IMR-90 (cell line): ENCODE measurements at regions not wholly inside any gene's neighbourhood (a gene's known extent, or its start where the extent isn't known, plus 50 kb on each side); places are given as distances from the start of the nearest gene placed in this dataset.

Experiments used
- ATAC-seq: fragments of 200-7000 bp; cut with Tn5 transposase; 2 replicates; pipeline ENCODE4 v1.9.1; 2020; ENCODE audit warnings: low read depth, mild to moderate bottlenecking, moderate library complexity
- BruUV-seq: library from RNA; stranded (reverse); fragments of 400-500 nt; replicated peaks from 2 replicates; lab custom pipeline; 2021; lab: Mats Ljungman, UMichigan
- CTCF ChIA-PET: fragments of 300-600 bp; formaldehyde crosslinking; extraction: SDS; loops from one replicate; lab custom pipeline; 2021; ENCODE audit warnings: antibody characterized with exemption; lab: Yijun Ruan, JAX
- POLR2A ChIA-PET: fragments of 300-600 bp; sonication (Branson Sonifier 250); formaldehyde crosslinking; loops from one replicate; lab custom pipeline; 2022; ENCODE audit warnings: antibody characterized with exemption; ENCODE audit not compliant: unreplicated experiment; lab: Charles Lee
- DNase-seq: peaks from one replicate; pipeline ENCODE4 v3.0.0; 2013
- H2AFZ ChIP-seq: replicated peaks from 2 replicates; pipeline ENCODE3; 2013; ENCODE audit warnings: low read length, mild to moderate bottlenecking; ENCODE audit not compliant: poor library complexity
- H2AK5ac ChIP-seq: 2 replicates; pipeline ENCODE4 v1.6.1; 2013; ENCODE audit warnings: low read depth, low read length, inconsistent platforms
- H2AK9ac ChIP-seq: replicated peaks from 2 replicates; pipeline ENCODE3; 2013; ENCODE audit warnings: mild to moderate bottlenecking, low read depth, low read length, moderate library complexity; ENCODE audit not compliant: poor library complexity
- H2BK120ac ChIP-seq: 2 replicates; pipeline ENCODE4 v1.6.1; 2013; ENCODE audit warnings: low read depth, low read length, inconsistent platforms
- H2BK15ac ChIP-seq: 3 replicates; pipeline ENCODE4 v1.6.1; 2013; ENCODE audit warnings: low read depth, low read length, inconsistent platforms
- H2BK20ac ChIP-seq: 2 replicates; pipeline ENCODE4 v1.6.1; 2013; ENCODE audit warnings: low read depth, mild to moderate bottlenecking, inconsistent platforms, low read length, moderate library complexity
- H2BK5ac ChIP-seq: 2 replicates; pipeline ENCODE4 v1.6.1; 2013; ENCODE audit warnings: mild to moderate bottlenecking, low read depth, low read length, inconsistent platforms; ENCODE audit not compliant: poor library complexity, severe bottlenecking
- H3K14ac ChIP-seq: replicated peaks from 2 replicates; pipeline ENCODE4 v1.6.1; 2013; ENCODE audit warnings: low read depth, low read length, inconsistent platforms
- H3K18ac ChIP-seq: 2 replicates; pipeline ENCODE4 v1.6.1; 2013; ENCODE audit warnings: low read depth, low read length, control low read depth
- H3K23ac ChIP-seq: 2 replicates; pipeline ENCODE4 v1.6.1; 2013; ENCODE audit warnings: low read depth, low read length, inconsistent platforms
- H3K27ac ChIP-seq: 2 replicates; pipeline ENCODE4 v1.5.1; 2013; ENCODE audit warnings: mild to moderate bottlenecking, control low read depth, low read length; ENCODE audit not compliant: insufficient read depth
- H3K27me3 ChIP-seq: 2 replicates; pipeline ENCODE4 v1.6.1; 2013; ENCODE audit warnings: low read length; ENCODE audit not compliant: control insufficient read depth, insufficient read depth
- H3K36me3 ChIP-seq: 2 replicates; pipeline ENCODE4 v1.6.1; 2013; ENCODE audit warnings: low read length, mixed read lengths; ENCODE audit not compliant: control insufficient read depth, insufficient read depth
- H3K4ac ChIP-seq: 2 replicates; pipeline ENCODE4 v1.6.1; 2013; ENCODE audit warnings: low read depth, low read length, inconsistent platforms
- H3K4me1 ChIP-seq: 2 replicates; pipeline ENCODE4 v1.6.1; 2013; ENCODE audit warnings: low read length, mixed read lengths; ENCODE audit not compliant: control insufficient read depth, insufficient read depth
- H3K4me2 ChIP-seq: 2 replicates; pipeline ENCODE4 v1.6.1; 2013; ENCODE audit warnings: low read depth, mild to moderate bottlenecking, control low read depth, low read length, moderate library complexity
- H3K4me3 ChIP-seq: 2 replicates; pipeline ENCODE4 v1.5.1; 2013; ENCODE audit warnings: low read depth, mild to moderate bottlenecking, control low read depth, low read length, moderate library complexity; ENCODE audit not compliant: insufficient read depth
- H3K56ac ChIP-seq: 2 replicates; pipeline ENCODE4 v1.6.1; 2013; ENCODE audit warnings: low read length, inconsistent platforms; ENCODE audit not compliant: insufficient read depth; ENCODE audit errors: extremely low read depth
- H3K79me1 ChIP-seq, 2 experiments: 2 replicates each; pipeline ENCODE4 v1.6.1; 2013; ENCODE audit warnings: low read length in 2 of 2, inconsistent platforms in 1 of 2, low read depth in 1 of 2
- H3K9ac ChIP-seq: 2 replicates; pipeline ENCODE4 v1.6.1; 2013; ENCODE audit warnings: low read depth, low read length, control low read depth
- H3K9me1 ChIP-seq: 2 replicates; pipeline ENCODE4 v1.6.1; 2013; ENCODE audit warnings: low read length, inconsistent platforms; ENCODE audit not compliant: insufficient read depth
- H3K9me3 ChIP-seq: 2 replicates; pipeline ENCODE4 v1.6.1; 2013; ENCODE audit warnings: low read length; ENCODE audit not compliant: control insufficient read depth, insufficient read depth
- H4K20me1 ChIP-seq: 2 replicates; pipeline ENCODE4 v1.6.1; 2013; ENCODE audit warnings: low read length, inconsistent platforms; ENCODE audit not compliant: insufficient read depth
- H4K5ac ChIP-seq: 2 replicates; pipeline ENCODE4 v1.6.1; 2013; ENCODE audit warnings: mild to moderate bottlenecking, low read depth, low read length, control low read depth
- H4K8ac ChIP-seq, 2 experiments: 2 replicates each; pipeline ENCODE4 v1.6.1; 2013; ENCODE audit warnings: low read depth in 2 of 2, low read length in 2 of 2, control low read depth in 1 of 2, inconsistent platforms in 1 of 2
- H4K91ac ChIP-seq: 2 replicates; pipeline ENCODE4 v1.6.1; 2013; ENCODE audit warnings: low read depth, low read length, inconsistent platforms; ENCODE audit not compliant: insufficient read depth
- BHLHE40 ChIP-seq: fragments of 150-350 bp; IDR thresholded peaks from 2 replicates; pipeline ENCODE4 v1.6.1; 2016; ENCODE audit warnings: mild to moderate bottlenecking, low read depth, low read length
- CEBPB ChIP-seq: IDR thresholded peaks from 2 replicates; pipeline ENCODE4 v1.6.1; 2012; ENCODE audit warnings: low read depth, low read length, improper control_type of control experiment
- CHD1 ChIP-seq: IDR thresholded peaks from 2 replicates; pipeline ENCODE4 v1.6.1; 2012; ENCODE audit warnings: low read depth, low read length, improper control_type of control experiment
- FOS ChIP-seq: fragments of 150-350 bp; IDR thresholded peaks from 2 replicates; pipeline ENCODE4 v1.6.1; 2016; ENCODE audit warnings: low read depth, low read length
- MAFK ChIP-seq: IDR thresholded peaks from 2 replicates; pipeline ENCODE4 v1.6.1; 2012; ENCODE audit warnings: low read depth, low read length, improper control_type of control experiment
- MAZ ChIP-seq: IDR thresholded peaks from 2 replicates; pipeline ENCODE4 v1.6.1; 2012; ENCODE audit warnings: low read depth, mild to moderate bottlenecking, low read length, improper control_type of control experiment, moderate library complexity, borderline replicate concordance
- MXI1 ChIP-seq: IDR thresholded peaks from 2 replicates; pipeline ENCODE4 v1.6.1; 2012; ENCODE audit warnings: low read depth, mild to moderate bottlenecking, low read length, moderate library complexity, borderline replicate concordance
- NFE2L2 ChIP-seq: fragments of 150-350 bp; IDR thresholded peaks from 2 replicates; pipeline ENCODE4 v1.6.1; 2016; ENCODE audit warnings: low read depth, mild to moderate bottlenecking, low read length
- POLR2A ChIP-seq: IDR thresholded peaks from 2 replicates; pipeline ENCODE4 v1.6.1; 2012; ENCODE audit warnings: mild to moderate bottlenecking, low read depth, low read length
- RAD21 ChIP-seq: IDR thresholded peaks from 2 replicates; pipeline ENCODE4 v1.6.1; 2012; ENCODE audit warnings: low read length, improper control_type of control experiment
- RCOR1 ChIP-seq: IDR thresholded peaks from 2 replicates; pipeline ENCODE4 v1.6.1; 2012; ENCODE audit warnings: mild to moderate bottlenecking, low read length, improper control_type of control experiment; ENCODE audit not compliant: insufficient replicate concordance
- RFX5 ChIP-seq: IDR thresholded peaks from 2 replicates; pipeline ENCODE4 v1.8.0; 2012; ENCODE audit warnings: low read depth, mild to moderate bottlenecking, low read length, moderate library complexity
- SMC3 ChIP-seq: fragments of 150-350 bp; IDR thresholded peaks from 2 replicates; pipeline ENCODE4 v1.6.1; 2016; ENCODE audit warnings: low read depth, mild to moderate bottlenecking, antibody characterized with exemption, low read length, moderate library complexity
- WGBS, 2 experiments: methylation state at CpG; one replicate each; pipeline versions ENCODE4 v1.1.5 to v1.1.7; 2013; ENCODE audit warnings: missing lambda C conversion rate in 2 of 2; ENCODE audit not compliant: insufficient read length in 1 of 2; ENCODE audit errors: extremely low coverage in 2 of 2; 5-methylcytosine and 5-hydroxymethylcytosine counted together
- dilution Hi-C: fragments of 300-500 bp; cut with HindIII; formaldehyde crosslinking; loops from one replicate; pipeline ENCODE4 v1.14.3; 2018; ENCODE audit warnings: low sequenced_read_pairs; ENCODE audit not compliant: unreplicated experiment
- in situ Hi-C: fragments of 300-500 bp; cut with MboI; formaldehyde crosslinking; loops from 3 replicates; pipeline ENCODE4 v1.14.3; 2019; ENCODE audit warnings: low sequenced_read_pairs, inconsistent platforms, mixed read lengths
- intact Hi-C: fragments of 100-400 bp; cut with micrococcal nuclease; formaldehyde crosslinking; loops from 2 replicates; pipeline ENCODE4 v1.10.0; 2022
- TF ChIP-seq, protein P1 (sequence below): fragments of 150-350 bp; IDR thresholded peaks from 2 replicates; pipeline ENCODE4 v1.6.1; 2016; ENCODE audit warnings: low read depth, mild to moderate bottlenecking, low read length, moderate library complexity, borderline replicate concordance
- TF ChIP-seq, protein P2 (sequence below): fragments of 150-350 bp; IDR thresholded peaks from 2 replicates; pipeline ENCODE4 v1.6.1; 2017; ENCODE audit warnings: mild to moderate bottlenecking, antibody characterized with exemption, low read length, low read depth
- TF ChIP-seq, protein P3 (sequence below): conservative IDR thresholded peaks from 2 replicates; pipeline ENCODE4 v1.5.1; 2012; ENCODE audit warnings: mild to moderate bottlenecking, low read depth, low read length, improper control_type of control experiment

DNA sequence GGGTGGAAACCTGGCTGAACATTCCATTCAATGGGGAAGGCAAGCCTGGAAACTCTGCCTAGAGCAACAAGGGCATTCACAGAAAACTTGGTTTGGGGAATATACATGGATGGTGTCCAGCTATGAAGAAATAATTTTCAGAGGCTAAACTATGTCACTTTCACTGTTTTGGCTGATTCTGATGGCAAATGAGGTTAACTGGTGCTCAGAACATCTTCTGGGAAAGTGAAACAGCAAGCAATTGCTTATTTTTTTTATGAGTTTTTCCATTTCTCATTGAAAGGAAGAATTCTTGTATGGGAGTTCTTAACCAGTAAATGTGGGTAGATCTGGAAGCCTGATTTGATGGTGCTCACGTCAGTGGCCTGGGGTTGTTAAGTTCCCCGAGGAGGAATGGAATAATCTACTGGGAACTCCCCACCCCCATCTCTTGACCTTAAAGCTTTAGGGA is 132.8 kb upstream of the BTG1 start:
- no TSS peak for BruUV-seq
- no peak overlapping the region for H4K5ac ChIP-seq
- no peak overlapping the region for H2BK120ac ChIP-seq
- ATAC-seq (no peak), DNase-seq (peak; percentile 2)
- H3K4me3 ChIP-seq, result no peak overlapping the region
- H3K4me1 ChIP-seq, result no peaks in the 10 kb centered on the region
- H3K14ac ChIP-seq, result no peak overlapping the region
- no peaks in the 10 kb centered on the region for H3K36me3 ChIP-seq
- dilution Hi-C loops, result no loop called here
- ChIA-PET POLR2A (no interaction called here), CTCF (no interaction called here)
- no peak overlapping the region for H3K27ac ChIP-seq
- H4K20me1 ChIP-seq, result no peaks in the 10 kb centered on the region
- H2BK5ac ChIP-seq, result no peak overlapping the region
- H3K18ac ChIP-seq, result no peak overlapping the region
- no CpG with 5 or more reads among the region's 2 CpGs for WGBS, 2 experiments
- no peaks in the 10 kb centered on the region for H3K9me3 ChIP-seq
- no peaks in the 10 kb centered on the region for H3K9me1 ChIP-seq
- H3K4ac ChIP-seq, result no peak overlapping the region
- no peaks in the 10 kb centered on the region for H3K27me3 ChIP-seq
- in situ Hi-C loops, result no loop called here
- no peak overlapping the region for H2AK5ac ChIP-seq
- peak overlapping the region; percentile 42; the same call in 1 of the 2 replicates for H3K4me2 ChIP-seq
- intact Hi-C loops, result no loop called here
- H3K79me1 ChIP-seq, result no peaks in the 10 kb centered on the region
- no peak overlapping the region for H3K56ac ChIP-seq
- H2BK20ac ChIP-seq, result no peak overlapping the region
- H3K9ac ChIP-seq, result no peak overlapping the region
- H4K91ac ChIP-seq, result no peak overlapping the region
- H2BK15ac ChIP-seq, result no peak overlapping the region
- no peak overlapping the region for H2AFZ ChIP-seq
- TF ChIP-seq MXI1 (no peak), MAZ (no peak), NFE2L2 (no peak), RAD21 (no peak), BHLHE40 (no peak), RCOR1 (no peak), SMC3 (no peak), FOS (no peak), MAFK (no peak), RFX5 (no peak), CHD1 (no peak), POLR2A (no peak), CEBPB (no peak)
- TF ChIP-seq, protein P1, sequence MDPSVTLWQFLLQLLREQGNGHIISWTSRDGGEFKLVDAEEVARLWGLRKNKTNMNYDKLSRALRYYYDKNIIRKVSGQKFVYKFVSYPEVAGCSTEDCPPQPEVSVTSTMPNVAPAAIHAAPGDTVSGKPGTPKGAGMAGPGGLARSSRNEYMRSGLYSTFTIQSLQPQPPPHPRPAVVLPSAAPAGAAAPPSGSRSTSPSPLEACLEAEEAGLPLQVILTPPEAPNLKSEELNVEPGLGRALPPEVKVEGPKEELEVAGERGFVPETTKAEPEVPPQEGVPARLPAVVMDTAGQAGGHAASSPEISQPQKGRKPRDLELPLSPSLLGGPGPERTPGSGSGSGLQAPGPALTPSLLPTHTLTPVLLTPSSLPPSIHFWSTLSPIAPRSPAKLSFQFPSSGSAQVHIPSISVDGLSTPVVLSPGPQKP, result no peak
- TF ChIP-seq, protein P2, sequence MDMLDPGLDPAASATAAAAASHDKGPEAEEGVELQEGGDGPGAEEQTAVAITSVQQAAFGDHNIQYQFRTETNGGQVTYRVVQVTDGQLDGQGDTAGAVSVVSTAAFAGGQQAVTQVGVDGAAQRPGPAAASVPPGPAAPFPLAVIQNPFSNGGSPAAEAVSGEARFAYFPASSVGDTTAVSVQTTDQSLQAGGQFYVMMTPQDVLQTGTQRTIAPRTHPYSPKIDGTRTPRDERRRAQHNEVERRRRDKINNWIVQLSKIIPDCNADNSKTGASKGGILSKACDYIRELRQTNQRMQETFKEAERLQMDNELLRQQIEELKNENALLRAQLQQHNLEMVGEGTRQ, result no peak
- TF ChIP-seq, protein P3, sequence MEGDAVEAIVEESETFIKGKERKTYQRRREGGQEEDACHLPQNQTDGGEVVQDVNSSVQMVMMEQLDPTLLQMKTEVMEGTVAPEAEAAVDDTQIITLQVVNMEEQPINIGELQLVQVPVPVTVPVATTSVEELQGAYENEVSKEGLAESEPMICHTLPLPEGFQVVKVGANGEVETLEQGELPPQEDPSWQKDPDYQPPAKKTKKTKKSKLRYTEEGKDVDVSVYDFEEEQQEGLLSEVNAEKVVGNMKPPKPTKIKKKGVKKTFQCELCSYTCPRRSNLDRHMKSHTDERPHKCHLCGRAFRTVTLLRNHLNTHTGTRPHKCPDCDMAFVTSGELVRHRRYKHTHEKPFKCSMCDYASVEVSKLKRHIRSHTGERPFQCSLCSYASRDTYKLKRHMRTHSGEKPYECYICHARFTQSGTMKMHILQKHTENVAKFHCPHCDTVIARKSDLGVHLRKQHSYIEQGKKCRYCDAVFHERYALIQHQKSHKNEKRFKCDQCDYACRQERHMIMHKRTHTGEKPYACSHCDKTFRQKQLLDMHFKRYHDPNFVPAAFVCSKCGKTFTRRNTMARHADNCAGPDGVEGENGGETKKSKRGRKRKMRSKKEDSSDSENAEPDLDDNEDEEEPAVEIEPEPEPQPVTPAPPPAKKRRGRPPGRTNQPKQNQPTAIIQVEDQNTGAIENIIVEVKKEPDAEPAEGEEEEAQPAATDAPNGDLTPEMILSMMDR, result no peak
- H3K23ac ChIP-seq, result no peak overlapping the region
- no peak overlapping the region for H2AK9ac ChIP-seq
- no peak overlapping the region for H4K8ac ChIP-seq
